ENCODE measurements at regions not wholly inside any gene's neighbourhood (a gene's known extent, or its start where the extent isn't known, plus 50 kb on each side); places are given as distances from the start of the nearest gene placed in this dataset.

- TF ChIP-seq CTCF (IDR thresholded peaks at IDR 0.05) = no peak
- no peak for TF ChIP-seq EZH2 (IDR thresholded peaks at IDR 0.05; ENCODE audit: borderline replicate concordance, insufficient read depth, low read depth, low read length, poor library complexity, severe bottlenecking)
These were observed 123.6 kb upstream of the ZNF648 start for GRCh38 chr1:182185136-182185535.

Measured in B cell (primary cell).